ENCODE measurements at regions not wholly inside any gene's neighbourhood (a gene's known extent, or its start where the extent isn't known, plus 50 kb on each side); places are given as distances from the start of the nearest gene placed in this dataset.
A peak's percentile ranks its signal among the peaks of the same experiment; 100 is the strongest.

GRCh38 chr5:36384845-36385244 is 83.1 kb upstream of the RANBP3L start:
- no peak for TF ChIP-seq CTCF (IDR thresholded peaks at IDR 0.05)
- H3K27me3 ChIP-seq: no peaks in the 10 kb centered on the region
- DNase-seq (no peak), ATAC-seq (no peak)
- no peaks in the 10 kb centered on the region for H3K36me3 ChIP-seq
- intact Hi-C loops (cut with DNase I): no loop called here
- no peaks in the 10 kb centered on the region for H3K9me3 ChIP-seq
- no peak overlapping the region for H3K4me3 ChIP-seq
- H3K27ac ChIP-seq: no peak overlapping the region
- peaks cover 0 to 12% of the 10 kb centered on the region in 2 donors for H3K4me1 ChIP-seq

GRCh38 chr5:36385495-36385894 is 83.8 kb upstream of the RANBP3L start:
- peaks cover 0 to 18% of the 10 kb centered on the region in 2 donors for H3K4me1 ChIP-seq
- intact Hi-C loops (cut with DNase I): no loop called here
- no peak for TF ChIP-seq CTCF (IDR thresholded peaks at IDR 0.05)
- ATAC-seq: no peak
- no peaks in the 10 kb centered on the region for H3K36me3 ChIP-seq
- no peak overlapping the region for H3K27ac ChIP-seq
- no peaks in the 10 kb centered on the region for H3K9me3 ChIP-seq
- H3K27me3 ChIP-seq: no peaks in the 10 kb centered on the region
- H3K4me3 ChIP-seq: no peak overlapping the region
- no peak for DNase-seq

GRCh38 chr5:36388288-36388687 is 86.6 kb upstream of the RANBP3L start:
- DNase-seq (no peak), ATAC-seq (no peak)
- TF ChIP-seq CTCF (IDR thresholded peaks at IDR 0.05): no peak
- Histone ChIP-seq H3K27me3 (no peaks in the 10 kb centered on the region), H3K27ac (no peak overlapping the region), H3K9me3 (no peaks in the 10 kb centered on the region), H3K4me3 (no peak overlapping the region), H3K4me1 (peaks cover 0 to 18% of the 10 kb centered on the region in 2 donors), H3K36me3 (no peaks in the 10 kb centered on the region)
- intact Hi-C loops (cut with DNase I): no loop called here

GRCh38 chr5:36389245-36389644 is 87.5 kb upstream of the RANBP3L start:
- H3K4me1 ChIP-seq: peaks cover 0 to 18% of the 10 kb centered on the region in 2 donors
- no peaks in the 10 kb centered on the region for H3K36me3 ChIP-seq
- DNase-seq (peak in 1 of 4 donors; percentile 30), ATAC-seq (peak; percentile 77)
- no peaks in the 10 kb centered on the region for H3K9me3 ChIP-seq
- TF ChIP-seq CTCF (IDR thresholded peaks at IDR 0.05): no peak
- intact Hi-C loops (cut with DNase I): no loop called here
- H3K27ac ChIP-seq: peak overlapping the region; percentile 7 to 9
- H3K4me3 ChIP-seq: no peak overlapping the region
- H3K27me3 ChIP-seq: no peaks in the 10 kb centered on the region

GRCh38 chr5:36390640-36391039 is 88.9 kb upstream of the RANBP3L start:
- no peaks in the 10 kb centered on the region for H3K27me3 ChIP-seq
- H3K36me3 ChIP-seq: no peaks in the 10 kb centered on the region
- no peak for ATAC-seq
- DNase-seq: no peak
- intact Hi-C loops (cut with DNase I): loop anchor here in 1 of 2 donors (10.0 kb wide), 1 partner anchor 116 kb away; no protein-coding TSS in a partner anchor
- TF ChIP-seq CTCF (IDR thresholded peaks at IDR 0.05): no peak
- H3K4me3 ChIP-seq: no peak overlapping the region
- peaks cover 0 to 18% of the 10 kb centered on the region in 2 donors for H3K4me1 ChIP-seq
- no peaks in the 10 kb centered on the region for H3K9me3 ChIP-seq
- no peak overlapping the region for H3K27ac ChIP-seq

Data from left lung (tissue), 4 donors.